SK-N-SH treated with all-trans-retinoic acid at 6 μM for 48 hours (cell line): ENCODE measurements at regions not wholly inside any gene's neighbourhood (a gene's known extent, or its start where the extent isn't known, plus 50 kb on each side); places are given as distances from the start of the nearest gene placed in this dataset.

ENCODE experiments used
- BACH2 ChIP-seq: fragments of 250-450 bp; sonication (Bioruptor Pico); IDR thresholded peaks from 2 replicates; pipeline ENCODE4 v1.9.0; 2021; ENCODE audit warnings: mild to moderate bottlenecking, borderline replicate concordance
- ESRRG ChIP-seq: fragments of 250-450 bp; sonication (Bioruptor Pico); IDR thresholded peaks from 2 replicates; pipeline ENCODE4 v1.6.1; 2021; ENCODE audit warnings: mild to moderate bottlenecking
- GLIS3 ChIP-seq: fragments of 250-450 bp; sonication (Bioruptor Pico); IDR thresholded peaks from 2 replicates; pipeline ENCODE4 v1.5.0; 2020; ENCODE audit warnings: mild to moderate bottlenecking, moderate library complexity
- RARB ChIP-seq: fragments of 250-450 bp; sonication (Bioruptor Pico); IDR thresholded peaks from 2 replicates; pipeline ENCODE4 v1.8.0; 2021; ENCODE audit warnings: mild to moderate bottlenecking, moderate library complexity
- SNAI2 ChIP-seq: fragments of 250-450 bp; sonication (Bioruptor Pico); IDR thresholded peaks from 2 replicates; pipeline ENCODE4 v1.5.0; 2020; ENCODE audit warnings: mild to moderate bottlenecking, moderate library complexity
- ZNF565 ChIP-seq: fragments of 450-650 bp; formaldehyde crosslinking; conservative IDR thresholded peaks from 2 replicates; pipeline ENCODE4 v1.5.0; 2020; ENCODE audit warnings: low read depth, mild to moderate bottlenecking, moderate library complexity
- ZNF70 ChIP-seq: fragments of 450-650 bp; formaldehyde crosslinking; IDR thresholded peaks from 2 replicates; pipeline ENCODE4 v1.5.0; 2020; ENCODE audit warnings: mild to moderate bottlenecking, moderate library complexity
- TF ChIP-seq, protein P1 (sequence below): fragments of 250-450 bp; sonication (Bioruptor Pico); IDR thresholded peaks from 2 replicates; pipeline ENCODE4 v1.8.0; 2020; ENCODE audit warnings: mild to moderate bottlenecking, moderate library complexity, borderline replicate concordance

GRCh38 chr10:28241741-28242399 lies 61.0 kb downstream of the MPP7 start:
- TF ChIP-seq ESRRG (CRISPR knock-in tag) (no peak), RARB (CRISPR knock-in tag) (no peak), GLIS3 (CRISPR knock-in tag) (no peak), ZNF70 (no peak), BACH2 (CRISPR knock-in tag) (no peak), SNAI2 (no peak), ZNF565 (no peak)
- TF ChIP-seq, protein P1, sequence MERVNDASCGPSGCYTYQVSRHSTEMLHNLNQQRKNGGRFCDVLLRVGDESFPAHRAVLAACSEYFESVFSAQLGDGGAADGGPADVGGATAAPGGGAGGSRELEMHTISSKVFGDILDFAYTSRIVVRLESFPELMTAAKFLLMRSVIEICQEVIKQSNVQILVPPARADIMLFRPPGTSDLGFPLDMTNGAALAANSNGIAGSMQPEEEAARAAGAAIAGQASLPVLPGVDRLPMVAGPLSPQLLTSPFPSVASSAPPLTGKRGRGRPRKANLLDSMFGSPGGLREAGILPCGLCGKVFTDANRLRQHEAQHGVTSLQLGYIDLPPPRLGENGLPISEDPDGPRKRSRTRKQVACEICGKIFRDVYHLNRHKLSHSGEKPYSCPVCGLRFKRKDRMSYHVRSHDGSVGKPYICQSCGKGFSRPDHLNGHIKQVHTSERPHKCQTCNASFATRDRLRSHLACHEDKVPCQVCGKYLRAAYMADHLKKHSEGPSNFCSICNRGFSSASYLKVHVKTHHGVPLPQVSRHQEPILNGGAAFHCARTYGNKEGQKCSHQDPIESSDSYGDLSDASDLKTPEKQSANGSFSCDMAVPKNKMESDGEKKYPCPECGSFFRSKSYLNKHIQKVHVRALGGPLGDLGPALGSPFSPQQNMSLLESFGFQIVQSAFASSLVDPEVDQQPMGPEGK (CRISPR knock-in tag), result no peak
